ENCODE measurements at regions not wholly inside any gene's neighbourhood (a gene's known extent, or its start where the extent isn't known, plus 50 kb on each side); places are given as distances from the start of the nearest gene placed in this dataset.

GRCh38 chr6:109261811-109262210 lies 120.5 kb downstream of the CD164 start:
- Histone ChIP-seq H3K9me1 (replicated peaks; ENCODE audit: control insufficient read depth, extremely low read depth, insufficient read depth, low read length) (no peaks in the 10 kb centered on the region), H2AFZ (ENCODE audit: low read depth, low read length) (no peak overlapping the region), H3K9me3 (replicated peaks; ENCODE audit: control insufficient read depth, insufficient read depth, low read length) (no peaks in the 10 kb centered on the region), H3K9ac (replicated peaks; ENCODE audit: extremely low read depth, insufficient read depth, low read length) (no peak overlapping the region), H3K27me3 (ENCODE audit: control insufficient read depth in 2 of 2, insufficient read depth in 2 of 2, low read length in 2 of 2) (peaks cover 0 to 3% of the 10 kb centered on the region in 2 experiments), H3K79me2 (ENCODE audit: control insufficient read depth, insufficient read depth, low read length) (no peaks in the 10 kb centered on the region), H3K4me3 (replicated peaks in 1 of 3; ENCODE audit: insufficient read depth in 1 of 3, low read depth in 1 of 3, low read length in 3 of 3) (no peak overlapping the region), H3K36me3 (ENCODE audit: control insufficient read depth in 2 of 2, extremely low read depth in 1 of 2, insufficient read depth in 2 of 2, low read length in 2 of 2) (no peaks in the 10 kb centered on the region), H3K27ac (ENCODE audit: insufficient read depth, low read depth, low read length) (no peak overlapping the region), H3K4me1 (ENCODE audit: control insufficient read depth, extremely low read depth, insufficient read depth, low read length) (no peaks in the 10 kb centered on the region), H4K20me1 (replicated peaks; ENCODE audit: control insufficient read depth, extremely low read depth, insufficient read depth, low read length) (no peaks in the 10 kb centered on the region), H3K4me2 (ENCODE audit: insufficient read depth, low read length) (no peak overlapping the region)
- intact Hi-C loops (cut with micrococcal nuclease) (loop anchor here (10.0 kb wide), 1 partner anchor 57 kb away; no protein-coding TSS in a partner anchor), dilution Hi-C loops (cut with MboI; ENCODE audit: extremely low pct_ligation_motif_present, low sequenced_read_pairs) (no loop called here)
- POLR2A ChIA-PET = no interaction called here
- CTCF ChIA-PET = interaction anchor here (1.1 kb wide), 1 partner anchor 74 kb away, joined by 3 read pairs; no protein-coding TSS in a partner anchor
- DNase-seq (ENCODE audit: low read depth, low spot score) (no peak), FAIRE-seq (no peak)
- no TSS peak for BruUV-seq (replicated peaks)
- TF ChIP-seq MYC (IDR thresholded peaks at IDR 0.05; ENCODE audit: low read depth, low read length) (no peak), FOS (IDR thresholded peaks at IDR 0.05; ENCODE audit: borderline replicate concordance, insufficient read depth, low read length) (no peak)

GRCh38 chr6:109260701-109261100 lies 121.6 kb downstream of the CD164 start:
- no peaks in the 10 kb centered on the region for H3K79me2 ChIP-seq (ENCODE audit: control insufficient read depth, insufficient read depth, low read length)
- no peak overlapping the region for H3K4me2 ChIP-seq (ENCODE audit: insufficient read depth, low read length)
- POLR2A ChIA-PET = no interaction called here
- dilution Hi-C loops (cut with MboI; ENCODE audit: extremely low pct_ligation_motif_present, low sequenced_read_pairs) (no loop called here), intact Hi-C loops (cut with micrococcal nuclease) (loop anchor here (10.0 kb wide), 1 partner anchor 56 kb away; no protein-coding TSS in a partner anchor)
- DNase-seq (ENCODE audit: low read depth, low spot score) (no peak), FAIRE-seq (no peak)
- no peak overlapping the region for H3K9ac ChIP-seq (replicated peaks; ENCODE audit: extremely low read depth, insufficient read depth, low read length)
- no peaks in the 10 kb centered on the region for H4K20me1 ChIP-seq (replicated peaks; ENCODE audit: control insufficient read depth, extremely low read depth, insufficient read depth, low read length)
- no peaks in the 10 kb centered on the region for H3K9me3 ChIP-seq (replicated peaks; ENCODE audit: control insufficient read depth, insufficient read depth, low read length)
- H3K4me3 ChIP-seq (replicated peaks in 1 of 3; ENCODE audit: insufficient read depth in 1 of 3, low read depth in 1 of 3, low read length in 3 of 3) = no peak overlapping the region
- no peaks in the 10 kb centered on the region for H3K4me1 ChIP-seq (ENCODE audit: control insufficient read depth, extremely low read depth, insufficient read depth, low read length)
- no peaks in the 10 kb centered on the region for H3K36me3 ChIP-seq (ENCODE audit: control insufficient read depth in 2 of 2, extremely low read depth in 1 of 2, insufficient read depth in 2 of 2, low read length in 2 of 2)
- TF ChIP-seq POLR2A (IDR thresholded peaks at IDR 0.05; ENCODE audit: low read depth, low read length) = no peak
- no peak for TF ChIP-seq JUN (IDR thresholded peaks at IDR 0.05; ENCODE audit: borderline replicate concordance, insufficient read depth, insufficient read length, low read depth)
- TF ChIP-seq MAX (IDR thresholded peaks at IDR 0.05; ENCODE audit: insufficient read depth, insufficient read length) = no peak
- no peak for TF ChIP-seq EZH2 (IDR thresholded peaks at IDR 0.05; ENCODE audit: borderline replicate concordance, low read depth, low read length, severe bottlenecking)
- TF ChIP-seq POLR2AphosphoS5 (IDR thresholded peaks at IDR 0.05; ENCODE audit: insufficient read depth, low read depth, low read length) = no peak
- TF ChIP-seq GATA2 (IDR thresholded peaks at IDR 0.05; ENCODE audit: insufficient read depth, insufficient read length, low read depth, low read length) = no peak
- no peak for TF ChIP-seq CTCF (IDR thresholded peaks at IDR 0.05; ENCODE audit: extremely low read depth in 1 of 2, insufficient read depth in 1 of 2, low read depth in 1 of 2, low read length in 2 of 2)
- CTCF ChIA-PET = no interaction called here
- BruUV-seq (replicated peaks) = no TSS peak
- no peaks in the 10 kb centered on the region for H3K9me1 ChIP-seq (replicated peaks; ENCODE audit: control insufficient read depth, extremely low read depth, insufficient read depth, low read length)
- peaks cover 0 to 3% of the 10 kb centered on the region in 2 experiments for H3K27me3 ChIP-seq (ENCODE audit: control insufficient read depth in 2 of 2, insufficient read depth in 2 of 2, low read length in 2 of 2)
- no peak overlapping the region for H3K27ac ChIP-seq (ENCODE audit: insufficient read depth, low read depth, low read length)
- no peak overlapping the region for H2AFZ ChIP-seq (ENCODE audit: low read depth, low read length)
